ENCODE measurements at regions not wholly inside any gene's neighbourhood (a gene's known extent, or its start where the extent isn't known, plus 50 kb on each side); places are given as distances from the start of the nearest gene placed in this dataset.

- Histone ChIP-seq H3K4me3 (ENCODE audit: low read depth in 2 of 2, low read length in 2 of 2) (no peak overlapping the region), H3K9me3 (ENCODE audit: control insufficient read depth, insufficient read depth, low read depth, low read length) (no peaks in the 10 kb centered on the region), H3K27ac (ENCODE audit: low read length) (no peak overlapping the region), H3K27me3 (ENCODE audit: control insufficient read depth, insufficient read depth, low read length) (no peaks in the 10 kb centered on the region), H3K4me1 (ENCODE audit: control insufficient read depth, insufficient read depth, low read length) (no peaks in the 10 kb centered on the region), H3K36me3 (ENCODE audit: control insufficient read depth, insufficient read depth, low read length) (no peaks in the 10 kb centered on the region)
- no TSS peak for BruUV-seq (replicated peaks)
- DNase-seq (ENCODE audit: low read depth, low spot score) = no peak
- no peak for ATAC-seq
- in situ Hi-C loops (cut with HindIII; ENCODE audit: low pct_unique_long_range_greater_than_20kb, low sequenced_read_pairs) (no loop called here), intact Hi-C loops (cut with micrococcal nuclease; ENCODE audit: unreplicated experiment) (no loop called here)
- ChIA-PET POLR2A (no interaction called here), CTCF (no interaction called here)
- TF ChIP-seq SIN3A (IDR thresholded peaks at IDR 0.05; ENCODE audit: borderline replicate concordance, insufficient read depth, low read depth, low read length) (no peak), TCF7L2 (IDR thresholded peaks at IDR 0.05; ENCODE audit: low read depth, low read length) (no peak), CTCF (IDR thresholded peaks at IDR 0.05) (no peak), POLR2AphosphoS5 (IDR thresholded peaks at IDR 0.05; ENCODE audit: low read depth, low read length) (no peak)
- TF ChIP-seq, protein P1, sequence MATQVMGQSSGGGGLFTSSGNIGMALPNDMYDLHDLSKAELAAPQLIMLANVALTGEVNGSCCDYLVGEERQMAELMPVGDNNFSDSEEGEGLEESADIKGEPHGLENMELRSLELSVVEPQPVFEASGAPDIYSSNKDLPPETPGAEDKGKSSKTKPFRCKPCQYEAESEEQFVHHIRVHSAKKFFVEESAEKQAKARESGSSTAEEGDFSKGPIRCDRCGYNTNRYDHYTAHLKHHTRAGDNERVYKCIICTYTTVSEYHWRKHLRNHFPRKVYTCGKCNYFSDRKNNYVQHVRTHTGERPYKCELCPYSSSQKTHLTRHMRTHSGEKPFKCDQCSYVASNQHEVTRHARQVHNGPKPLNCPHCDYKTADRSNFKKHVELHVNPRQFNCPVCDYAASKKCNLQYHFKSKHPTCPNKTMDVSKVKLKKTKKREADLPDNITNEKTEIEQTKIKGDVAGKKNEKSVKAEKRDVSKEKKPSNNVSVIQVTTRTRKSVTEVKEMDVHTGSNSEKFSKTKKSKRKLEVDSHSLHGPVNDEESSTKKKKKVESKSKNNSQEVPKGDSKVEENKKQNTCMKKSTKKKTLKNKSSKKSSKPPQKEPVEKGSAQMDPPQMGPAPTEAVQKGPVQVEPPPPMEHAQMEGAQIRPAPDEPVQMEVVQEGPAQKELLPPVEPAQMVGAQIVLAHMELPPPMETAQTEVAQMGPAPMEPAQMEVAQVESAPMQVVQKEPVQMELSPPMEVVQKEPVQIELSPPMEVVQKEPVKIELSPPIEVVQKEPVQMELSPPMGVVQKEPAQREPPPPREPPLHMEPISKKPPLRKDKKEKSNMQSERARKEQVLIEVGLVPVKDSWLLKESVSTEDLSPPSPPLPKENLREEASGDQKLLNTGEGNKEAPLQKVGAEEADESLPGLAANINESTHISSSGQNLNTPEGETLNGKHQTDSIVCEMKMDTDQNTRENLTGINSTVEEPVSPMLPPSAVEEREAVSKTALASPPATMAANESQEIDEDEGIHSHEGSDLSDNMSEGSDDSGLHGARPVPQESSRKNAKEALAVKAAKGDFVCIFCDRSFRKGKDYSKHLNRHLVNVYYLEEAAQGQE (IDR thresholded peaks at IDR 0.05; ENCODE audit: insufficient read depth in 1 of 2, low read depth in 2 of 2, low read length in 1 of 2) = no peak
Observed at GRCh38 chr10:59513558-59513957, 151.2 kb upstream of the FAM13C start.

- no peak for TF ChIP-seq SIN3A (IDR thresholded peaks at IDR 0.05; ENCODE audit: borderline replicate concordance, insufficient read depth, low read depth, low read length)
- TF ChIP-seq POLR2AphosphoS5 (IDR thresholded peaks at IDR 0.05; ENCODE audit: low read depth, low read length) = no peak
- TF ChIP-seq, protein P1 (IDR thresholded peaks at IDR 0.05; ENCODE audit: insufficient read depth in 1 of 2, low read depth in 2 of 2, low read length in 1 of 2) = no peak
- no peak for TF ChIP-seq CTCF (IDR thresholded peaks at IDR 0.05)
- TF ChIP-seq TCF7L2 (IDR thresholded peaks at IDR 0.05; ENCODE audit: low read depth, low read length) = no peak
- Histone ChIP-seq H3K4me3 (ENCODE audit: low read depth in 2 of 2, low read length in 2 of 2) (no peak overlapping the region), H3K9me3 (ENCODE audit: control insufficient read depth, insufficient read depth, low read depth, low read length) (no peaks in the 10 kb centered on the region), H3K4me1 (ENCODE audit: control insufficient read depth, insufficient read depth, low read length) (no peaks in the 10 kb centered on the region), H3K27me3 (ENCODE audit: control insufficient read depth, insufficient read depth, low read length) (no peaks in the 10 kb centered on the region), H3K27ac (ENCODE audit: low read length) (no peak overlapping the region), H3K36me3 (ENCODE audit: control insufficient read depth, insufficient read depth, low read length) (no peaks in the 10 kb centered on the region)
- ChIA-PET CTCF (no interaction called here), POLR2A (no interaction called here)
- in situ Hi-C loops (cut with HindIII; ENCODE audit: low pct_unique_long_range_greater_than_20kb, low sequenced_read_pairs) (no loop called here), intact Hi-C loops (cut with micrococcal nuclease; ENCODE audit: unreplicated experiment) (no loop called here)
- no peak for DNase-seq (ENCODE audit: low read depth, low spot score)
- ATAC-seq = no peak
- BruUV-seq (replicated peaks) = no TSS peak
Observed at GRCh38 chr10:59512951-59513350, 150.6 kb upstream of the FAM13C start.

Measured in Panc1 (cell line).